ENCODE measurements at regions not wholly inside any gene's neighbourhood (a gene's known extent, or its start where the extent isn't known, plus 50 kb on each side); places are given as distances from the start of the nearest gene placed in this dataset.

- TF ChIP-seq EZH2 (IDR thresholded peaks at IDR 0.05; ENCODE audit: insufficient read depth, low read length) (no peak), CTCF (IDR thresholded peaks at IDR 0.05; ENCODE audit: insufficient read depth, low read depth, low read length) (no peak)
- Mint-ChIP-seq H3K27me3 (ENCODE audit: low read depth, unreplicated experiment) (peaks cover 26% of the 10 kb centered on the region), H3K4me1 (ENCODE audit: low read depth, unreplicated experiment) (no peaks in the 10 kb centered on the region), H3K27ac (ENCODE audit: unreplicated experiment) (no peak overlapping the region), H3K36me3 (ENCODE audit: low read depth, unreplicated experiment) (no peaks in the 10 kb centered on the region), H3K9me3 (ENCODE audit: unreplicated experiment) (peaks cover 8% of the 10 kb centered on the region), H3K4me3 (ENCODE audit: unreplicated experiment) (no peak overlapping the region)
- Histone ChIP-seq H3K9me3 (ENCODE audit: insufficient read depth, low read depth, low read length) (no peaks in the 10 kb centered on the region), H3K79me2 (ENCODE audit: insufficient read depth, low read length) (no peaks in the 10 kb centered on the region), H3K4me1 (ENCODE audit: insufficient read depth, low read length) (no peaks in the 10 kb centered on the region), H3K27ac (ENCODE audit: low read depth, low read length) (no peak overlapping the region), H2AFZ (ENCODE audit: low read depth, low read length) (no peak overlapping the region), H3K36me3 (ENCODE audit: insufficient read depth, low read length) (no peaks in the 10 kb centered on the region), H3K4me3 (ENCODE audit: insufficient read depth, low read depth, low read length) (no peak overlapping the region), H4K20me1 (ENCODE audit: insufficient read depth, low read length) (no peaks in the 10 kb centered on the region), H3K4me2 (ENCODE audit: low read length) (no peak overlapping the region), H3K27me3 (ENCODE audit: insufficient read depth, low read length) (no peaks in the 10 kb centered on the region), H3K9ac (ENCODE audit: low read length) (no peak overlapping the region)
- no peak for FAIRE-seq
- DNase-seq (ENCODE audit: low read depth): no peak
Measured at GRCh38 chr14:98982986-98983385, 289.0 kb downstream of the BCL11B start.

GRCh38 chr14:98984027-98984718 lies 287.8 kb downstream of the BCL11B start:
- Mint-ChIP-seq H3K27ac (ENCODE audit: unreplicated experiment) (no peak overlapping the region), H3K4me1 (ENCODE audit: low read depth, unreplicated experiment) (no peaks in the 10 kb centered on the region), H3K4me3 (ENCODE audit: unreplicated experiment) (no peak overlapping the region), H3K27me3 (ENCODE audit: low read depth, unreplicated experiment) (peaks cover 26% of the 10 kb centered on the region), H3K36me3 (ENCODE audit: low read depth, unreplicated experiment) (no peaks in the 10 kb centered on the region), H3K9me3 (ENCODE audit: unreplicated experiment) (peaks cover 8% of the 10 kb centered on the region)
- no peak overlapping the region for H2AFZ ChIP-seq (ENCODE audit: low read depth, low read length)
- DNase-seq (ENCODE audit: low read depth) (no peak), FAIRE-seq (no peak)
- H3K4me2 ChIP-seq (ENCODE audit: low read length): no peak overlapping the region
- H3K4me1 ChIP-seq (ENCODE audit: insufficient read depth, low read length): no peaks in the 10 kb centered on the region
- no peaks in the 10 kb centered on the region for H4K20me1 ChIP-seq (ENCODE audit: insufficient read depth, low read length)
- no peaks in the 10 kb centered on the region for H3K79me2 ChIP-seq (ENCODE audit: insufficient read depth, low read length)
- H3K9me3 ChIP-seq (ENCODE audit: insufficient read depth, low read depth, low read length): no peaks in the 10 kb centered on the region
- no peak overlapping the region for H3K9ac ChIP-seq (ENCODE audit: low read length)
- H3K36me3 ChIP-seq (ENCODE audit: insufficient read depth, low read length): no peaks in the 10 kb centered on the region
- H3K27ac ChIP-seq (ENCODE audit: low read depth, low read length): no peak overlapping the region
- TF ChIP-seq CTCF (IDR thresholded peaks at IDR 0.05; ENCODE audit: insufficient read depth, low read depth, low read length): no peak
- no peak for TF ChIP-seq EZH2 (IDR thresholded peaks at IDR 0.05; ENCODE audit: insufficient read depth, low read length)
- H3K27me3 ChIP-seq (ENCODE audit: insufficient read depth, low read length): no peaks in the 10 kb centered on the region
- no peak overlapping the region for H3K4me3 ChIP-seq (ENCODE audit: insufficient read depth, low read depth, low read length)

- H3K27me3 Mint-ChIP-seq (ENCODE audit: low read depth, unreplicated experiment): peaks cover 26% of the 10 kb centered on the region
- H3K4me2 ChIP-seq (ENCODE audit: low read length): no peak overlapping the region
- H3K9me3 ChIP-seq (ENCODE audit: insufficient read depth, low read depth, low read length): no peaks in the 10 kb centered on the region
- no peak overlapping the region for H3K27ac ChIP-seq (ENCODE audit: low read depth, low read length)
- no peaks in the 10 kb centered on the region for H3K79me2 ChIP-seq (ENCODE audit: insufficient read depth, low read length)
- H4K20me1 ChIP-seq (ENCODE audit: insufficient read depth, low read length): no peaks in the 10 kb centered on the region
- no peaks in the 10 kb centered on the region for H3K4me1 ChIP-seq (ENCODE audit: insufficient read depth, low read length)
- no peak overlapping the region for H3K27ac Mint-ChIP-seq (ENCODE audit: unreplicated experiment)
- H2AFZ ChIP-seq (ENCODE audit: low read depth, low read length): no peak overlapping the region
- FAIRE-seq (no peak), DNase-seq (ENCODE audit: low read depth) (no peak)
- no peak overlapping the region for H3K4me3 Mint-ChIP-seq (ENCODE audit: unreplicated experiment)
- H3K9me3 Mint-ChIP-seq (ENCODE audit: unreplicated experiment): peaks cover 8% of the 10 kb centered on the region
- H3K27me3 ChIP-seq (ENCODE audit: insufficient read depth, low read length): no peaks in the 10 kb centered on the region
- no peaks in the 10 kb centered on the region for H3K4me1 Mint-ChIP-seq (ENCODE audit: low read depth, unreplicated experiment)
- no peaks in the 10 kb centered on the region for H3K36me3 Mint-ChIP-seq (ENCODE audit: low read depth, unreplicated experiment)
- H3K4me3 ChIP-seq (ENCODE audit: insufficient read depth, low read depth, low read length): no peak overlapping the region
- H3K9ac ChIP-seq (ENCODE audit: low read length): no peak overlapping the region
- TF ChIP-seq EZH2 (IDR thresholded peaks at IDR 0.05; ENCODE audit: insufficient read depth, low read length) (no peak), CTCF (IDR thresholded peaks at IDR 0.05; ENCODE audit: insufficient read depth, low read depth, low read length) (no peak)
- no peaks in the 10 kb centered on the region for H3K36me3 ChIP-seq (ENCODE audit: insufficient read depth, low read length)
Measured at GRCh38 chr14:98984719-98985041, 287.3 kb downstream of the BCL11B start.

Data from astrocyte (in vitro differentiated cells and primary cell).